Neural progenitor cell (in vitro differentiated cells): ENCODE measurements at regions not wholly inside any gene's neighbourhood (a gene's known extent, or its start where the extent isn't known, plus 50 kb on each side); places are given as distances from the start of the nearest gene placed in this dataset.
A peak's percentile ranks its signal among the peaks of the same experiment; 100 is the strongest.

Experiments
- DNase-seq: peaks from one replicate; pipeline ENCODE4 v3.0.0-alpha.2; 2016; ENCODE audit warnings: low spot score
- H2AFZ ChIP-seq: fragments of 200-600 bp; sonication (generic); replicated peaks from 2 replicates; pipeline ENCODE4 v1.6.1; 2016; ENCODE audit warnings: antibody characterized with exemption
- H3F3A ChIP-seq: fragments of 200-600 bp; sonication (generic); 2 replicates; pipeline ENCODE4 v1.6.1; 2016; ENCODE audit warnings: antibody characterized with exemption, low read depth
- H3K27ac ChIP-seq: fragments of 200-600 bp; sonication (generic); 2 replicates; pipeline ENCODE4 v1.5.1; 2016; ENCODE audit warnings: mild to moderate bottlenecking
- H3K27me3 ChIP-seq: fragments of 200-600 bp; sonication (generic); 2 replicates; pipeline ENCODE4 v1.6.1; 2016; ENCODE audit warnings: mild to moderate bottlenecking, moderate library complexity
- H3K36me3 ChIP-seq: fragments of 200-600 bp; sonication (generic); 2 replicates; pipeline ENCODE4 v1.5.1; 2016
- H3K4me1 ChIP-seq: fragments of 200-600 bp; sonication (generic); 2 replicates; pipeline ENCODE4 v1.6.1; 2016; ENCODE audit warnings: mixed run types
- H3K4me2 ChIP-seq: fragments of 200-600 bp; sonication (generic); 2 replicates; pipeline ENCODE4 v1.6.1; 2016
- H3K4me3 ChIP-seq: fragments of 200-600 bp; sonication (generic); 2 replicates; pipeline ENCODE4 v1.5.1; 2016
- H3K79me2 ChIP-seq: fragments of 200-600 bp; sonication (generic); 2 replicates; pipeline ENCODE4 v1.6.1; 2016; ENCODE audit warnings: low read depth
- H3K9ac ChIP-seq: fragments of 200-600 bp; sonication (generic); 2 replicates; pipeline ENCODE4 v1.6.1; 2016
- H3K9me3 ChIP-seq: fragments of 200-600 bp; sonication (generic); 2 replicates; pipeline ENCODE4 v1.5.1; 2016; ENCODE audit warnings: low read depth
- H4K20me1 ChIP-seq: fragments of 200-600 bp; sonication (generic); 2 replicates; pipeline ENCODE4 v1.6.1; 2016; ENCODE audit warnings: low read depth
- H3K27ac Mint-ChIP-seq: 3 replicates; pipeline ENCODE4 v1.8.0; 2021; ENCODE audit warnings: mixed read lengths
- H3K27me3 Mint-ChIP-seq: 2 replicates; pipeline ENCODE4 v1.8.0; 2022; ENCODE audit warnings: low read depth, mild to moderate bottlenecking, inconsistent platforms, moderate library complexity, mixed read lengths; ENCODE audit not compliant: insufficient read depth
- H3K36me3 Mint-ChIP-seq: 3 replicates; pipeline ENCODE4 v1.8.0; 2021; ENCODE audit warnings: mixed read lengths
- H3K4me1 Mint-ChIP-seq: 3 replicates; pipeline ENCODE4 v1.8.0; 2021; ENCODE audit warnings: mixed read lengths
- H3K4me3 Mint-ChIP-seq: 3 replicates; pipeline ENCODE4 v1.8.0; 2021; ENCODE audit warnings: mild to moderate bottlenecking, moderate library complexity, mixed read lengths
- H3K9me3 Mint-ChIP-seq: 3 replicates; pipeline ENCODE4 v1.8.0; 2020; ENCODE audit warnings: mixed read lengths
- EZH2 ChIP-seq: fragments of 200-600 bp; sonication (generic); IDR thresholded peaks from 2 replicates; pipeline ENCODE4 v1.6.1; 2017; ENCODE audit warnings: antibody characterized with exemption, mild to moderate bottlenecking, moderate library complexity
- EZH2phosphoT487 ChIP-seq: fragments of 200-600 bp; sonication (generic); IDR thresholded peaks from 2 replicates; pipeline ENCODE4 v1.6.1; 2017; ENCODE audit warnings: antibody characterized with exemption
- TF ChIP-seq, protein P1 (sequence below): fragments of 200-600 bp; sonication (generic); IDR thresholded peaks from 2 replicates; pipeline ENCODE4 v1.5.1; 2017; ENCODE audit warnings: antibody characterized with exemption, mild to moderate bottlenecking

DNA sequence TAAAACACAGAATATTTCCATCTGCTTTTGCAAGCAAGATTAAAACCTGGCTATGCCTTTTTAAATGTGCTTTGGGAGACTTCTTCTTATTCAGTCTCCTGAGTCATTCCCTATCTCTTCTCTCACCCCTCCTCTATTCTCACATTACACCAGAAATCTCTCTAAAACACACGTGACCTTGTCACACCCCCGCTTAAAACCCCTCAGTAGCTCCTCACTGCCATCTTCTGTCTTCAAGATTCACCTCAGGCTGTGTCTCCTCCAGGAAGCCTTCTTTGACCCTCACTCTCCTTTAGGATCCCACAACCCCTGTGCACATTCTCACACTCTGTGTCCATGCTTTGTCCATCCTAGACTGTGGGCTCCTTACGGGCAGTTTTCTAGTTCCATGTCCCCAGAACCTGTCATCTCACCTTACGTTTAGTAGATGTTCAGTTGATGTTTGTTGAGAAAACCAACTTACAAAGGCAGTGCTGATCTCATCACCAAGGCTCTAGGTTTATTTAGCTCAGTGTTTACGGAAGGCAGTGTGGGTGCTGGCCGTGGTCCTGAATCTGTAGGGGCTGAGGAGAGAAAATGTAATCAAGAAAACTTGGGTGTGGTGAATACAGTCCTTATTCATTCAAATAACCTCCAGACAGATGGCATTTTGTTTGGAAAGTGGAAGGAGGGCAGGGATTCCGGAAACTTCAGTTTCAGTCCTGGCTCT lies 143.5 kb downstream of the DMRTA2 start:
- H3K27me3 ChIP-seq = no peaks in the 10 kb centered on the region
- peaks cover 5% of the 10 kb centered on the region for H3K4me1 Mint-ChIP-seq
- no peaks in the 10 kb centered on the region for H3F3A ChIP-seq
- H3K27ac ChIP-seq = no peak overlapping the region
- DNase-seq = peak; percentile 31
- H3K4me2 ChIP-seq = no peak overlapping the region
- no peak overlapping the region for H3K27ac Mint-ChIP-seq
- H3K4me1 ChIP-seq = no peaks in the 10 kb centered on the region
- no peak overlapping the region for H3K9ac ChIP-seq
- H2AFZ ChIP-seq = no peak overlapping the region
- TF ChIP-seq, protein P1, sequence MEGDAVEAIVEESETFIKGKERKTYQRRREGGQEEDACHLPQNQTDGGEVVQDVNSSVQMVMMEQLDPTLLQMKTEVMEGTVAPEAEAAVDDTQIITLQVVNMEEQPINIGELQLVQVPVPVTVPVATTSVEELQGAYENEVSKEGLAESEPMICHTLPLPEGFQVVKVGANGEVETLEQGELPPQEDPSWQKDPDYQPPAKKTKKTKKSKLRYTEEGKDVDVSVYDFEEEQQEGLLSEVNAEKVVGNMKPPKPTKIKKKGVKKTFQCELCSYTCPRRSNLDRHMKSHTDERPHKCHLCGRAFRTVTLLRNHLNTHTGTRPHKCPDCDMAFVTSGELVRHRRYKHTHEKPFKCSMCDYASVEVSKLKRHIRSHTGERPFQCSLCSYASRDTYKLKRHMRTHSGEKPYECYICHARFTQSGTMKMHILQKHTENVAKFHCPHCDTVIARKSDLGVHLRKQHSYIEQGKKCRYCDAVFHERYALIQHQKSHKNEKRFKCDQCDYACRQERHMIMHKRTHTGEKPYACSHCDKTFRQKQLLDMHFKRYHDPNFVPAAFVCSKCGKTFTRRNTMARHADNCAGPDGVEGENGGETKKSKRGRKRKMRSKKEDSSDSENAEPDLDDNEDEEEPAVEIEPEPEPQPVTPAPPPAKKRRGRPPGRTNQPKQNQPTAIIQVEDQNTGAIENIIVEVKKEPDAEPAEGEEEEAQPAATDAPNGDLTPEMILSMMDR = no peak
- TF ChIP-seq EZH2 (no peak), EZH2phosphoT487 (no peak)
- no peaks in the 10 kb centered on the region for H3K9me3 Mint-ChIP-seq
- H3K36me3 Mint-ChIP-seq = no peaks in the 10 kb centered on the region
- no peaks in the 10 kb centered on the region for H3K79me2 ChIP-seq
- no peaks in the 10 kb centered on the region for H3K36me3 ChIP-seq
- no peaks in the 10 kb centered on the region for H4K20me1 ChIP-seq
- no peak overlapping the region for H3K4me3 Mint-ChIP-seq
- H3K9me3 ChIP-seq = peaks cover 12% of the 10 kb centered on the region
- no peak overlapping the region for H3K4me3 ChIP-seq
- peaks cover 5% of the 10 kb centered on the region for H3K27me3 Mint-ChIP-seq

DNA sequence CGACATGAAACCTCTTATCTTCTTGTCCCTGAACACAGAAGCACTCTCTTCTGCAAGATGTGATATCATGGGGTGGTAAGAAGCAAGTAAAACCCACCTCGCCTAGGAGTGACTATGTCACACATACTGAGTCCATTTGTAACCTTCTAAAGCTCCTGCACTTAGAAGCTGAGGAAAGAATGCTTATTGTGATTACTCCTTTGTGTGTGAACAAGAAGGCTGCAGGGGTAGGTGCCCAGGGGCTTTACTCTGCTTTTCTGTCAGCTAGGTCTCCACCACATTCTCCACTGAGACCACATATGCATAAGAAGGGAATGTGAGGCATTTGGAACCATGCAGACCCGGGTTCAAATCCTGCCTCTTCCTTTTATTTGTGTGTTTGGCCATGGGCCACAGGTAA lies 144.3 kb downstream of the DMRTA2 start:
- H3K4me2 ChIP-seq = no peak overlapping the region

DNA sequence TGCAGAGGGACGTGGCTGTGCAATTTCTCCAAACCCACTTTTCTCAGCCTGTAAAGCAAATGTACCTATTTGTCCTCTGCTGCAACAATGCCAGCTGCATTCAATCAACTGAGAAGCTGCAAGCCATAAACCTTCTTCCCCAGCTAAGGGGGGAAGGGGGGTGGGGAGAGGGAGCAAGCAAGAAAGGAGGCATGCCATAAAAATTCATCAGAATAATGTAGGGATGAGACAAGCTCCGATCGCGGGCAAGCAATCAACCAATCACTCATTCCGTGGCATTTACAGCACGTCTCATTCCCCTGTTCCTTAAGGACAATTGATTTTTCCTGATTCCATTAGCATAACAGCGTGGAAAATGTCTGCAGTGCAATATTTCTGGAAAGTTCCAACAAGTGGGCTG lies 144.8 kb downstream of the DMRTA2 start:
- H3K27ac ChIP-seq = no peak overlapping the region
- H3K27ac Mint-ChIP-seq = no peak overlapping the region
- H3K4me1 ChIP-seq = no peaks in the 10 kb centered on the region
- no peak overlapping the region for H3K9ac ChIP-seq
- H2AFZ ChIP-seq = no peak overlapping the region
- H3K9me3 ChIP-seq = peaks cover 10% of the 10 kb centered on the region
- peaks cover 5% of the 10 kb centered on the region for H3K4me1 Mint-ChIP-seq
- H3K4me3 ChIP-seq = no peak overlapping the region
- no peak overlapping the region for H3K4me3 Mint-ChIP-seq
- no peaks in the 10 kb centered on the region for H3F3A ChIP-seq
- no peaks in the 10 kb centered on the region for H3K79me2 ChIP-seq
- no peaks in the 10 kb centered on the region for H3K9me3 Mint-ChIP-seq
- H3K27me3 Mint-ChIP-seq = peaks cover 5% of the 10 kb centered on the region
- H3K4me2 ChIP-seq = no peak overlapping the region
- no peak for DNase-seq
- H4K20me1 ChIP-seq = no peaks in the 10 kb centered on the region
- TF ChIP-seq EZH2 (no peak), EZH2phosphoT487 (no peak)
- TF ChIP-seq, protein P1 = no peak
- H3K36me3 ChIP-seq = no peaks in the 10 kb centered on the region
- H3K36me3 Mint-ChIP-seq = no peaks in the 10 kb centered on the region
- H3K27me3 ChIP-seq = no peaks in the 10 kb centered on the region

More for the DNA sequence above, 144.3 kb downstream of the DMRTA2 start:
- Histone ChIP-seq H3K27ac (no peak overlapping the region), H3K9me3 (peaks cover 12% of the 10 kb centered on the region), H3K27me3 (no peaks in the 10 kb centered on the region), H3K9ac (no peak overlapping the region), H4K20me1 (no peaks in the 10 kb centered on the region), H3K79me2 (no peaks in the 10 kb centered on the region), H2AFZ (no peak overlapping the region), H3F3A (no peaks in the 10 kb centered on the region), H3K4me3 (no peak overlapping the region), H3K36me3 (no peaks in the 10 kb centered on the region), H3K4me1 (no peaks in the 10 kb centered on the region)
- DNase-seq = no peak
- TF ChIP-seq, protein P1 = no peak
- TF ChIP-seq EZH2 (no peak), EZH2phosphoT487 (no peak)
- H3K27me3 Mint-ChIP-seq = peaks cover 5% of the 10 kb centered on the region
- no peaks in the 10 kb centered on the region for H3K9me3 Mint-ChIP-seq
- H3K4me1 Mint-ChIP-seq = peaks cover 5% of the 10 kb centered on the region
- no peak overlapping the region for H3K4me3 Mint-ChIP-seq
- H3K36me3 Mint-ChIP-seq = no peaks in the 10 kb centered on the region
- no peak overlapping the region for H3K27ac Mint-ChIP-seq
